RWPE2 (cell line): ENCODE measurements at regions not wholly inside any gene's neighbourhood (a gene's known extent, or its start where the extent isn't known, plus 50 kb on each side); places are given as distances from the start of the nearest gene placed in this dataset.

Experiments used
- ATAC-seq: fragments of 200-7000 bp; cut with Tn5 transposase; 3 replicates; pipeline ENCODE4 v1.9.1; 2021; ENCODE audit warnings: low read depth
- DNase-seq: peaks from one replicate; pipeline ENCODE4 v3.0.0-alpha.2; 2020; ENCODE audit warnings: low spot score
- H3K27ac ChIP-seq: fragments of 450-650 bp; 2 replicates; pipeline ENCODE4 v1.5.1; 2017; ENCODE audit warnings: mild to moderate bottlenecking; ENCODE audit not compliant: poor library complexity, severe bottlenecking
- H3K27me3 ChIP-seq: fragments of 250-450 bp; sonication (Bioruptor Pico); 2 replicates; pipeline ENCODE4 v1.5.1; 2021; ENCODE audit warnings: mild to moderate bottlenecking, moderate library complexity; ENCODE audit not compliant: insufficient read depth, poor library complexity, severe bottlenecking
- H3K36me3 ChIP-seq: fragments of 250-450 bp; sonication (Bioruptor Pico); 2 replicates; pipeline ENCODE4 v1.5.1; 2020; ENCODE audit warnings: low read depth, mild to moderate bottlenecking, moderate library complexity
- H3K4me1 ChIP-seq: fragments of 250-450 bp; sonication (Bioruptor Pico); 2 replicates; pipeline ENCODE4 v1.5.1; 2021; ENCODE audit warnings: mild to moderate bottlenecking, moderate library complexity; ENCODE audit not compliant: insufficient read depth, poor library complexity, severe bottlenecking
- H3K4me3 ChIP-seq: fragments of 250-450 bp; sonication (Bioruptor Pico); 2 replicates; pipeline ENCODE4 v1.5.1; 2021; ENCODE audit warnings: mild to moderate bottlenecking, moderate library complexity; ENCODE audit not compliant: severe bottlenecking
- H3K9me3 ChIP-seq: fragments of 250-450 bp; sonication (Bioruptor Pico); 2 replicates; pipeline ENCODE4 v1.5.1; 2021; ENCODE audit warnings: mild to moderate bottlenecking, moderate library complexity; ENCODE audit not compliant: severe bottlenecking
- TF ChIP-seq, protein P1 (sequence below): fragments of 450-650 bp; IDR thresholded peaks from one replicate; pipeline ENCODE4 v1.5.1; 2017; ENCODE audit warnings: mild to moderate bottlenecking, moderate library complexity; ENCODE audit not compliant: poor library complexity, severe bottlenecking

DNA sequence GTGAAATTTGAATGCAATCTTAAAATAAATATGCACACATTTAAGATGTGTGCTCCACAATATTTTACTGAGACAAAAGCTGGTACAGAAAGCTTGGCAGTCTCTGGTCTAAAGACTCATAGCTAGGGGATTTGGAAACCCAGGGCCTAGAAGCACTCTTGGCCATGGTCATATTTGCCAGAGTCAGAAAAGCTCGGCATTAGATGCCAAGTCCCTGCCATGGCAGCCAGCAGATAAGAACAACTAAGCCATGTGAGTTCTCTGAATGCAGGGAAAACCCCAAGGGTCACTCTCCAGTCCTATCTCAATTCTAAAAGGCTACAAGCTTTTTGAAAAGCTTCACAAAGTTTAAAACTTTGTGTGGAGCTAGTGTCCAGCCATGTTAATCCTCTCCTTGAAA lies 119.5 kb downstream of the FAM114A2 start:
- no peaks in the 10 kb centered on the region for H3K27me3 ChIP-seq
- ATAC-seq (no peak), DNase-seq (no peak)

DNA sequence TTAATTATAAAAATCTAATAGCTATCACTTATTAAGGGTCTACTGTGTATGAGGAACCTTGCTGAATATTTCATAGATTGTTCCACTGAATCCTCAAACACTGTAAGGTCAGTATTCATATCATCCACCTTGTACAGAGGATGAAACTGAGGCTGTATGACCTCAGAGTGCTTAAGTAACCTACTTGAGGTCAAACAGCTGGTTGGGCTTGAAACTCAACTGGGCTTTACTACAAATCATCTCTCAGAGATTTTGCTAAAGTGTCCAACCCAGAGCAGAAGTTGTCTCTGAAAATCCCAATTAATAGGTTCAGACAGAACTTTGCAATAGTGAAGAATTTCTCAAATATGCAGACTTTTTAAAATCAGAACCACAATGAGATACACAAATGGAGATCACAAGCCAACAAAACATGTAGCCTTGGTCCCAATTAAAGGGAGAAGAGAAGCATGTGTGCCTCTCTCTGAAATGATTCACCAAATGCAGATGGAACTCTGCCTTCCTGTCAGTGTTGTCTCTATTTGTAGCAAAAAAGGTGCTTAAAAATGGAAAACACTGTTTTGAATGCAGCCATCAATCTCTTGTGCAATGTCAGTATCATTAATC lies 131.4 kb downstream of the FAM114A2 start:
- H3K36me3 ChIP-seq, result no peaks in the 10 kb centered on the region
- no peak overlapping the region for H3K4me3 ChIP-seq
- no peak overlapping the region for H3K27ac ChIP-seq
- H3K9me3 ChIP-seq, result no peaks in the 10 kb centered on the region
- no peak for DNase-seq
- no peaks in the 10 kb centered on the region for H3K27me3 ChIP-seq
- H3K4me1 ChIP-seq, result no peaks in the 10 kb centered on the region
- TF ChIP-seq, protein P1, sequence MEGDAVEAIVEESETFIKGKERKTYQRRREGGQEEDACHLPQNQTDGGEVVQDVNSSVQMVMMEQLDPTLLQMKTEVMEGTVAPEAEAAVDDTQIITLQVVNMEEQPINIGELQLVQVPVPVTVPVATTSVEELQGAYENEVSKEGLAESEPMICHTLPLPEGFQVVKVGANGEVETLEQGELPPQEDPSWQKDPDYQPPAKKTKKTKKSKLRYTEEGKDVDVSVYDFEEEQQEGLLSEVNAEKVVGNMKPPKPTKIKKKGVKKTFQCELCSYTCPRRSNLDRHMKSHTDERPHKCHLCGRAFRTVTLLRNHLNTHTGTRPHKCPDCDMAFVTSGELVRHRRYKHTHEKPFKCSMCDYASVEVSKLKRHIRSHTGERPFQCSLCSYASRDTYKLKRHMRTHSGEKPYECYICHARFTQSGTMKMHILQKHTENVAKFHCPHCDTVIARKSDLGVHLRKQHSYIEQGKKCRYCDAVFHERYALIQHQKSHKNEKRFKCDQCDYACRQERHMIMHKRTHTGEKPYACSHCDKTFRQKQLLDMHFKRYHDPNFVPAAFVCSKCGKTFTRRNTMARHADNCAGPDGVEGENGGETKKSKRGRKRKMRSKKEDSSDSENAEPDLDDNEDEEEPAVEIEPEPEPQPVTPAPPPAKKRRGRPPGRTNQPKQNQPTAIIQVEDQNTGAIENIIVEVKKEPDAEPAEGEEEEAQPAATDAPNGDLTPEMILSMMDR, result no peak
- ATAC-seq, result no peak

More for the DNA sequence above, 119.5 kb downstream of the FAM114A2 start:
- Histone ChIP-seq H3K36me3 (no peaks in the 10 kb centered on the region), H3K27ac (no peak overlapping the region), H3K9me3 (peaks cover 4% of the 10 kb centered on the region), H3K4me3 (no peak overlapping the region), H3K4me1 (no peaks in the 10 kb centered on the region)
- TF ChIP-seq, protein P1, result no peak

DNA sequence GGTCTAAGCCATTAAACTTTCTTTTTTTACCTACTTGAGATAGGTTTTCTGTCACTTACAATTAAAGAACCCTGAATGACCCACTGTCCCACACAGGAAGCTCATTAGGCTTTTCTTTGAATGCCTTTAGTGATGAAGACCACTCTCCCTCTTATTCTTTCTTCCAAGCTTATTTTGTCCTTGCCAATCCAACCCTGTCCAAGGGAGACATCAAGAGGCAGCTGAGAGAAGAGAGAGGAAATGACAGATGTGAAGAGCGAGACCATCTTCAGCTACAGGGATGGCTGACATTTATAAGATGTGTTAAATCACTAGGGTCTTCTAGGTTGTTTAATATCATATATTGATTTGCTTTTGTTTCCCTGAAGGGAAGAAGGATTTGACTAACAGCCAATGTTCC lies 133.5 kb downstream of the FAM114A2 start:
- peaks cover 16% of the 10 kb centered on the region for H3K4me1 ChIP-seq
- H3K9me3 ChIP-seq, result no peaks in the 10 kb centered on the region
- no peak overlapping the region for H3K27ac ChIP-seq
- TF ChIP-seq, protein P1, result peak; percentile 41
- DNase-seq, result no peak
- ATAC-seq, result no peak
- no peaks in the 10 kb centered on the region for H3K36me3 ChIP-seq
- H3K27me3 ChIP-seq, result no peaks in the 10 kb centered on the region
- no peak overlapping the region for H3K4me3 ChIP-seq

DNA sequence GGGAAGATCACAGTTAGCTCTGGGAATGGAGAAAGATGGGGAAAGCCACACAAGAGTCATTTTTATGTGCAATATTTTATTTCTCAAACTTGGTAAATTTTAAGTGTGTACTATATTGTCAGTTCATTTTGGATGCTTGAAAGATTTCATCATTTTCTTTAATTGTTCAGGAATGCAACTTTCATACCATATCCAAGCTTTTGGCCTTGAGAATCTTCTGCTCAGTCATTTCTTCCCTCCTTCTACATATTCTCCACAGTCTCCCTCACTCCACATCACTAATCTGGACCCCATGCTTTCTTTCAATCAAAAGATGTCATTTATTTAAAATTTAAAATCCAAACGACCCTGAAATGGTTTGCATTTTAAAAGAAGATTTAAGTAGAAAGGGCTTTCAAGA lies 135.4 kb downstream of the FAM114A2 start:
- Histone ChIP-seq H3K27me3 (no peaks in the 10 kb centered on the region), H3K36me3 (no peaks in the 10 kb centered on the region), H3K4me1 (peaks cover 25% of the 10 kb centered on the region), H3K9me3 (no peaks in the 10 kb centered on the region), H3K4me3 (no peak overlapping the region), H3K27ac (peak overlapping the region; percentile 99)
- TF ChIP-seq, protein P1, result no peak
- ATAC-seq (no peak), DNase-seq (no peak)

DNA sequence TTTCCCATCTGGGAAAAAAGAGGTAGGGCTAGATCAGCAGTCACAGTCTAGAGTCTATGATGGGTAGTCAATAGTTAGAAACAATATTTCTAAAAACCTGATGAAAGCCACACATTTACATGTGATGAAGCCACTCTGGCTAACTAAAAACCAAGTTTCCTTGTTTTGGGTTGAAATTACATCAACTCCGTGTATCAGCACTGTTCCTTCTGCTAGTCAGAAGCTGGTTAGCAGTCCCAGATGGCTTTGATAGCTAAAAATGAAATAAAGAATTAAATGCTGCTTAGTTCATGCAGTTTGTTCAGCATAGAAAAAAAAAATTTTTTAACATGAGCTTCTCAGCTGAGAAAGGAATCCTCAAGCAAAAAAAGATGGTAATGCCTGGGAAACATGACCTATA lies 136.7 kb downstream of the FAM114A2 start:
- Histone ChIP-seq H3K9me3 (no peaks in the 10 kb centered on the region), H3K4me3 (no peak overlapping the region), H3K27ac (peak overlapping the region; percentile 99), H3K27me3 (no peaks in the 10 kb centered on the region), H3K36me3 (no peaks in the 10 kb centered on the region), H3K4me1 (peaks cover 29% of the 10 kb centered on the region)
- ATAC-seq (no peak), DNase-seq (no peak)
- TF ChIP-seq, protein P1, result no peak
